ENCODE measurements at regions not wholly inside any gene's neighbourhood (a gene's known extent, or its start where the extent isn't known, plus 50 kb on each side); places are given as distances from the start of the nearest gene placed in this dataset.

DNA sequence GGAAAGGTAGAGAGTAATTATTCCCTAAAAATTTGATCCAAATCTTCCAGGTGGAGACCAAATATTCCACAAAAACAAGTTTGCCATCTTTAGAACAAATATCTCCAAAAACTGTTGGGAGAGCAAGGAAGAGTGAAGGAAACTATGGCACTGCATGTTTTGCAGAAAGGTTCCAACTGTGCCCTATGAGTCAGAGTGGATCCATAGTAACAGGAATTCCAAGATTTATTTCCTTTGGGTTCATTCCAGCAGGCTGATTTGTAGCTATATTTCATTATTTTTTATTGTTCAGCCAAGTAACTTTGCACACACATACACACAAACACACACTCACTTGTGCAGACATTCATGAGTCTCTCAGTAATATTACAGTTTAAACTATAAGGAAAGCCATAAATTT, 459.7 kb upstream of the EPHA6 start:
- CTCF ChIA-PET, result no interaction called here
- no TSS peak for BruUV-seq (replicated peaks)
- in situ Hi-C loops (cut with HindIII; ENCODE audit: low pct_unique_long_range_greater_than_20kb, low sequenced_read_pairs) (no loop called here), intact Hi-C loops (cut with micrococcal nuclease; ENCODE audit: unreplicated experiment) (no loop called here)
- Histone ChIP-seq H3K27ac (ENCODE audit: low read length) (no peak overlapping the region), H3K4me3 (ENCODE audit: low read depth in 2 of 2, low read length in 2 of 2) (no peak overlapping the region), H3K9me3 (ENCODE audit: control insufficient read depth, insufficient read depth, low read depth, low read length) (no peaks in the 10 kb centered on the region), H3K27me3 (ENCODE audit: control insufficient read depth, insufficient read depth, low read length) (no peaks in the 10 kb centered on the region), H3K36me3 (ENCODE audit: control insufficient read depth, insufficient read depth, low read length) (no peaks in the 10 kb centered on the region), H3K4me1 (ENCODE audit: control insufficient read depth, insufficient read depth, low read length) (no peaks in the 10 kb centered on the region)
- no peak for ATAC-seq
- POLR2A ChIA-PET, result no interaction called here
- TF ChIP-seq SIN3A (IDR thresholded peaks at IDR 0.05; ENCODE audit: borderline replicate concordance, insufficient read depth, low read depth, low read length) (no peak), POLR2AphosphoS5 (IDR thresholded peaks at IDR 0.05; ENCODE audit: low read depth, low read length) (no peak), TCF7L2 (IDR thresholded peaks at IDR 0.05; ENCODE audit: low read depth, low read length) (no peak)
- TF ChIP-seq, protein P1, sequence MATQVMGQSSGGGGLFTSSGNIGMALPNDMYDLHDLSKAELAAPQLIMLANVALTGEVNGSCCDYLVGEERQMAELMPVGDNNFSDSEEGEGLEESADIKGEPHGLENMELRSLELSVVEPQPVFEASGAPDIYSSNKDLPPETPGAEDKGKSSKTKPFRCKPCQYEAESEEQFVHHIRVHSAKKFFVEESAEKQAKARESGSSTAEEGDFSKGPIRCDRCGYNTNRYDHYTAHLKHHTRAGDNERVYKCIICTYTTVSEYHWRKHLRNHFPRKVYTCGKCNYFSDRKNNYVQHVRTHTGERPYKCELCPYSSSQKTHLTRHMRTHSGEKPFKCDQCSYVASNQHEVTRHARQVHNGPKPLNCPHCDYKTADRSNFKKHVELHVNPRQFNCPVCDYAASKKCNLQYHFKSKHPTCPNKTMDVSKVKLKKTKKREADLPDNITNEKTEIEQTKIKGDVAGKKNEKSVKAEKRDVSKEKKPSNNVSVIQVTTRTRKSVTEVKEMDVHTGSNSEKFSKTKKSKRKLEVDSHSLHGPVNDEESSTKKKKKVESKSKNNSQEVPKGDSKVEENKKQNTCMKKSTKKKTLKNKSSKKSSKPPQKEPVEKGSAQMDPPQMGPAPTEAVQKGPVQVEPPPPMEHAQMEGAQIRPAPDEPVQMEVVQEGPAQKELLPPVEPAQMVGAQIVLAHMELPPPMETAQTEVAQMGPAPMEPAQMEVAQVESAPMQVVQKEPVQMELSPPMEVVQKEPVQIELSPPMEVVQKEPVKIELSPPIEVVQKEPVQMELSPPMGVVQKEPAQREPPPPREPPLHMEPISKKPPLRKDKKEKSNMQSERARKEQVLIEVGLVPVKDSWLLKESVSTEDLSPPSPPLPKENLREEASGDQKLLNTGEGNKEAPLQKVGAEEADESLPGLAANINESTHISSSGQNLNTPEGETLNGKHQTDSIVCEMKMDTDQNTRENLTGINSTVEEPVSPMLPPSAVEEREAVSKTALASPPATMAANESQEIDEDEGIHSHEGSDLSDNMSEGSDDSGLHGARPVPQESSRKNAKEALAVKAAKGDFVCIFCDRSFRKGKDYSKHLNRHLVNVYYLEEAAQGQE (IDR thresholded peaks at IDR 0.05; ENCODE audit: insufficient read depth in 1 of 2, low read depth in 2 of 2, low read length in 1 of 2), result no peak
- TF ChIP-seq, protein P2, sequence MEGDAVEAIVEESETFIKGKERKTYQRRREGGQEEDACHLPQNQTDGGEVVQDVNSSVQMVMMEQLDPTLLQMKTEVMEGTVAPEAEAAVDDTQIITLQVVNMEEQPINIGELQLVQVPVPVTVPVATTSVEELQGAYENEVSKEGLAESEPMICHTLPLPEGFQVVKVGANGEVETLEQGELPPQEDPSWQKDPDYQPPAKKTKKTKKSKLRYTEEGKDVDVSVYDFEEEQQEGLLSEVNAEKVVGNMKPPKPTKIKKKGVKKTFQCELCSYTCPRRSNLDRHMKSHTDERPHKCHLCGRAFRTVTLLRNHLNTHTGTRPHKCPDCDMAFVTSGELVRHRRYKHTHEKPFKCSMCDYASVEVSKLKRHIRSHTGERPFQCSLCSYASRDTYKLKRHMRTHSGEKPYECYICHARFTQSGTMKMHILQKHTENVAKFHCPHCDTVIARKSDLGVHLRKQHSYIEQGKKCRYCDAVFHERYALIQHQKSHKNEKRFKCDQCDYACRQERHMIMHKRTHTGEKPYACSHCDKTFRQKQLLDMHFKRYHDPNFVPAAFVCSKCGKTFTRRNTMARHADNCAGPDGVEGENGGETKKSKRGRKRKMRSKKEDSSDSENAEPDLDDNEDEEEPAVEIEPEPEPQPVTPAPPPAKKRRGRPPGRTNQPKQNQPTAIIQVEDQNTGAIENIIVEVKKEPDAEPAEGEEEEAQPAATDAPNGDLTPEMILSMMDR (IDR thresholded peaks at IDR 0.05), result no peak
- DNase-seq (ENCODE audit: low read depth, low spot score), result no peak

DNA sequence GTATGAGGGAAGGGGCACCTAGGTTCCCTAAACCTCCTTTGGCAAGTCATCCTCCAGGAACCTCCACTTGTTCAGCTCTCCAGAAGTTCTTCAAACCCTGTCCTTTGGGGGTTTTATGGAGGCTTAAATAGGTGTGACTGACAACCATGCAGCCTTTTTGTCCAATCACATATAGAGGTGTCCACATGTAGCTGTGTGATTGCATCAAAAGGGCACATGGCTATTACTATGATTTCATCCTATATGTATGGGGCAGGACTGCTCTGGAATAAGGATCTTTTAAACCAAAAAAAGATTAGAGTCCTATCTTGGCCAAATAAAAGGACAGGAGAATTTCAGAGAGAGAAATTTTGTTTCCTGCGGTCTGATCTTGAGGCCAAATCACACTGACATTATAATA, 453.2 kb upstream of the EPHA6 start:
- ChIA-PET POLR2A (no interaction called here), CTCF (no interaction called here)
- in situ Hi-C loops (cut with HindIII; ENCODE audit: low pct_unique_long_range_greater_than_20kb, low sequenced_read_pairs) (no loop called here), intact Hi-C loops (cut with micrococcal nuclease; ENCODE audit: unreplicated experiment) (no loop called here)
- Histone ChIP-seq H3K4me3 (ENCODE audit: low read depth in 2 of 2, low read length in 2 of 2) (no peak overlapping the region), H3K4me1 (ENCODE audit: control insufficient read depth, insufficient read depth, low read length) (no peaks in the 10 kb centered on the region), H3K27ac (ENCODE audit: low read length) (no peak overlapping the region), H3K36me3 (ENCODE audit: control insufficient read depth, insufficient read depth, low read length) (no peaks in the 10 kb centered on the region), H3K27me3 (ENCODE audit: control insufficient read depth, insufficient read depth, low read length) (no peaks in the 10 kb centered on the region), H3K9me3 (ENCODE audit: control insufficient read depth, insufficient read depth, low read depth, low read length) (no peaks in the 10 kb centered on the region)
- BruUV-seq (replicated peaks), result no TSS peak
- DNase-seq (ENCODE audit: low read depth, low spot score) (no peak), ATAC-seq (no peak)
- TF ChIP-seq SIN3A (IDR thresholded peaks at IDR 0.05; ENCODE audit: borderline replicate concordance, insufficient read depth, low read depth, low read length) (no peak), TCF7L2 (IDR thresholded peaks at IDR 0.05; ENCODE audit: low read depth, low read length) (no peak), POLR2AphosphoS5 (IDR thresholded peaks at IDR 0.05; ENCODE audit: low read depth, low read length) (no peak)
- TF ChIP-seq, protein P1 (IDR thresholded peaks at IDR 0.05; ENCODE audit: insufficient read depth in 1 of 2, low read depth in 2 of 2, low read length in 1 of 2), result no peak
- TF ChIP-seq, protein P2 (IDR thresholded peaks at IDR 0.05), result no peak
